ENCODE measurements at regions not wholly inside any gene's neighbourhood (a gene's known extent, or its start where the extent isn't known, plus 50 kb on each side); places are given as distances from the start of the nearest gene placed in this dataset.

GRCh38 chr2:234165421-234165820 is 114.9 kb downstream of the SPP2 start:
- Histone ChIP-seq H2AFZ (ENCODE audit: low read depth, low read length) (no peak overlapping the region), H3K9ac (replicated peaks; ENCODE audit: extremely low read depth, insufficient read depth, low read length) (no peak overlapping the region), H3K79me2 (ENCODE audit: control insufficient read depth, insufficient read depth, low read length) (no peaks in the 10 kb centered on the region), H3K36me3 (ENCODE audit: control insufficient read depth in 2 of 2, extremely low read depth in 1 of 2, insufficient read depth in 2 of 2, low read length in 2 of 2) (no peaks in the 10 kb centered on the region), H3K4me2 (ENCODE audit: insufficient read depth, low read length) (no peak overlapping the region), H3K4me1 (ENCODE audit: control insufficient read depth, extremely low read depth, insufficient read depth, low read length) (peaks cover 2% of the 10 kb centered on the region), H3K27ac (ENCODE audit: insufficient read depth, low read depth, low read length) (no peak overlapping the region), H3K9me1 (replicated peaks; ENCODE audit: control insufficient read depth, extremely low read depth, insufficient read depth, low read length) (no peaks in the 10 kb centered on the region), H3K9me3 (replicated peaks; ENCODE audit: control insufficient read depth, insufficient read depth, low read length) (no peaks in the 10 kb centered on the region), H3K27me3 (ENCODE audit: control insufficient read depth in 2 of 2, insufficient read depth in 2 of 2, low read length in 2 of 2) (no peaks in the 10 kb centered on the region), H3K4me3 (replicated peaks in 1 of 3; ENCODE audit: insufficient read depth in 1 of 3, low read depth in 1 of 3, low read length in 3 of 3) (no peak overlapping the region), H4K20me1 (replicated peaks; ENCODE audit: control insufficient read depth, extremely low read depth, insufficient read depth, low read length) (no peaks in the 10 kb centered on the region)
- DNase-seq (ENCODE audit: low read depth, low spot score) (no peak), FAIRE-seq (no peak)
- no peak for TF ChIP-seq JUN (IDR thresholded peaks at IDR 0.05; ENCODE audit: borderline replicate concordance, insufficient read depth, insufficient read length, low read depth)
- TF ChIP-seq MYC (IDR thresholded peaks at IDR 0.05; ENCODE audit: low read depth, low read length): no peak
- TF ChIP-seq POLR2AphosphoS5 (IDR thresholded peaks at IDR 0.05; ENCODE audit: insufficient read depth, low read depth, low read length): no peak
- no peak for TF ChIP-seq POLR2A (IDR thresholded peaks at IDR 0.05; ENCODE audit: low read depth, low read length)
- no peak for TF ChIP-seq MAX (IDR thresholded peaks at IDR 0.05; ENCODE audit: insufficient read depth, insufficient read length)
- no peak for TF ChIP-seq GATA2 (IDR thresholded peaks at IDR 0.05; ENCODE audit: insufficient read depth, insufficient read length, low read depth, low read length)
- no peak for TF ChIP-seq EZH2 (IDR thresholded peaks at IDR 0.05; ENCODE audit: borderline replicate concordance, low read depth, low read length, severe bottlenecking)
- TF ChIP-seq, protein P1, sequence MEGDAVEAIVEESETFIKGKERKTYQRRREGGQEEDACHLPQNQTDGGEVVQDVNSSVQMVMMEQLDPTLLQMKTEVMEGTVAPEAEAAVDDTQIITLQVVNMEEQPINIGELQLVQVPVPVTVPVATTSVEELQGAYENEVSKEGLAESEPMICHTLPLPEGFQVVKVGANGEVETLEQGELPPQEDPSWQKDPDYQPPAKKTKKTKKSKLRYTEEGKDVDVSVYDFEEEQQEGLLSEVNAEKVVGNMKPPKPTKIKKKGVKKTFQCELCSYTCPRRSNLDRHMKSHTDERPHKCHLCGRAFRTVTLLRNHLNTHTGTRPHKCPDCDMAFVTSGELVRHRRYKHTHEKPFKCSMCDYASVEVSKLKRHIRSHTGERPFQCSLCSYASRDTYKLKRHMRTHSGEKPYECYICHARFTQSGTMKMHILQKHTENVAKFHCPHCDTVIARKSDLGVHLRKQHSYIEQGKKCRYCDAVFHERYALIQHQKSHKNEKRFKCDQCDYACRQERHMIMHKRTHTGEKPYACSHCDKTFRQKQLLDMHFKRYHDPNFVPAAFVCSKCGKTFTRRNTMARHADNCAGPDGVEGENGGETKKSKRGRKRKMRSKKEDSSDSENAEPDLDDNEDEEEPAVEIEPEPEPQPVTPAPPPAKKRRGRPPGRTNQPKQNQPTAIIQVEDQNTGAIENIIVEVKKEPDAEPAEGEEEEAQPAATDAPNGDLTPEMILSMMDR (IDR thresholded peaks at IDR 0.05; ENCODE audit: extremely low read depth in 1 of 2, insufficient read depth in 1 of 2, low read depth in 1 of 2, low read length in 2 of 2): no peak
- no peak for TF ChIP-seq FOS (IDR thresholded peaks at IDR 0.05; ENCODE audit: borderline replicate concordance, insufficient read depth, low read length)
- ChIA-PET POLR2A (no interaction called here), CTCF (interaction anchor here (0.6 kb wide), 1 partner anchor 89 kb away, joined by 3 read pairs; no protein-coding TSS in a partner anchor)
- no TSS peak for BruUV-seq (replicated peaks)
- dilution Hi-C loops (cut with MboI; ENCODE audit: extremely low pct_ligation_motif_present, low sequenced_read_pairs): no loop called here
- intact Hi-C loops (cut with micrococcal nuclease): no loop called here
